Middle frontal gyrus (tissue), 1 donor: ENCODE measurements at regions not wholly inside any gene's neighbourhood (a gene's known extent, or its start where the extent isn't known, plus 50 kb on each side); places are given as distances from the start of the nearest gene placed in this dataset.
"Not testable (repeated sequence)": the region's sequence is repeated elsewhere in the genome, so short reads cannot be mapped to it uniquely, and the experiment has no call there.

Experiments used
- DNase-seq: peaks from one replicate; pipeline ENCODE4 v3.0.0-alpha.2; 2015; ENCODE audit warnings: low spot score; ENCODE audit errors: extremely low spot score

- DNase-seq, result no peak
Measured at GRCh38 chr2:67896476-67896875, 166.3 kb downstream of the C1D start.

- no peak for DNase-seq
Measured at GRCh38 chr2:67898595-67898994, 164.2 kb downstream of the C1D start.

- no peak for DNase-seq
Measured at GRCh38 chr2:67899187-67899586, 163.6 kb downstream of the C1D start.

GRCh38 chr2:67900826-67901225 is 162.0 kb downstream of the C1D start:
- no peak for DNase-seq

- no peak for DNase-seq
Measured at GRCh38 chr2:67904566-67904965, 158.2 kb downstream of the C1D start.

GRCh38 chr2:67904966-67905365 is 157.8 kb downstream of the C1D start:
- DNase-seq, result no peak

GRCh38 chr2:67906547-67906946 is 156.3 kb downstream of the C1D start:
- not testable (repeated sequence) for DNase-seq

- DNase-seq, result no peak
Measured at GRCh38 chr2:67917332-67918054, 145.3 kb downstream of the C1D start.

- DNase-seq, result no peak
Measured at GRCh38 chr2:67918471-67918870, 144.3 kb downstream of the C1D start.

- DNase-seq, result no peak
Measured at GRCh38 chr2:67919490-67919889, 143.3 kb downstream of the C1D start.

- DNase-seq, result no peak
Measured at GRCh38 chr2:67922080-67922785, 140.6 kb downstream of the C1D start.

GRCh38 chr2:67923696-67924095 is 139.1 kb downstream of the C1D start:
- no peak for DNase-seq

- no peak for DNase-seq
Measured at GRCh38 chr2:67927501-67927900, 135.3 kb downstream of the C1D start.

- no peak for DNase-seq
Measured at GRCh38 chr2:67930156-67930555, 132.6 kb downstream of the C1D start.

- DNase-seq, result no peak
Measured at GRCh38 chr2:67936969-67937368, 125.8 kb downstream of the C1D start.

GRCh38 chr2:67938053-67938452 is 124.8 kb downstream of the C1D start:
- DNase-seq, result no peak

GRCh38 chr2:67945056-67945455 is 117.7 kb downstream of the C1D start:
- DNase-seq, result no peak

GRCh38 chr2:67945940-67946339 is 116.9 kb downstream of the C1D start:
- DNase-seq, result no peak

- no peak for DNase-seq
Measured at GRCh38 chr2:67948057-67948456, 114.7 kb downstream of the C1D start.

GRCh38 chr2:67948506-67948905 is 114.3 kb downstream of the C1D start:
- DNase-seq, result no peak

- DNase-seq, result no peak
Measured at GRCh38 chr2:67950018-67950417, 112.8 kb downstream of the C1D start.

GRCh38 chr2:67950919-67951318 is 111.9 kb downstream of the C1D start:
- DNase-seq, result no peak

- no peak for DNase-seq
Measured at GRCh38 chr2:67952066-67952465, 110.7 kb downstream of the C1D start.
